MCF 10A (cell line): ENCODE measurements at regions not wholly inside any gene's neighbourhood (a gene's known extent, or its start where the extent isn't known, plus 50 kb on each side); places are given as distances from the start of the nearest gene placed in this dataset.

ENCODE experiments used
- BruUV-seq: library from RNA; stranded (reverse); fragments of 400-500 nt; replicated peaks from 2 replicates; lab custom pipeline; 2021; lab: Mats Ljungman, UMichigan
- CTCF ChIA-PET: fragments of 300-600 bp; sonication (Branson Sonifier 250); formaldehyde crosslinking; extraction: SDS; loops from one replicate; lab custom pipeline; 2021; ENCODE audit warnings: antibody characterized with exemption, inconsistent platforms; lab: Yijun Ruan, JAX
- POLR2A ChIA-PET: fragments of 300-600, 350-650 bp; sonication (Branson Sonifier 250); formaldehyde crosslinking; extraction: SDS; loops from one replicate; lab custom pipeline; 2020; ENCODE audit warnings: antibody characterized with exemption, inconsistent platforms; lab: Yijun Ruan, JAX
- DNase-seq: peaks from one replicate; pipeline ENCODE4 v3.0.0-alpha.2; 2018; ENCODE audit not compliant: unreplicated experiment
- H3K27ac Mint-ChIP-seq: one replicate; pipeline ENCODE4 v1.8.0; 2022; ENCODE audit warnings: mild to moderate bottlenecking, low read depth, mixed read lengths; ENCODE audit not compliant: unreplicated experiment
- H3K27me3 Mint-ChIP-seq: one replicate; pipeline ENCODE4 v1.8.0; 2022; ENCODE audit warnings: mixed read lengths; ENCODE audit not compliant: insufficient read depth, unreplicated experiment
- H3K36me3 Mint-ChIP-seq: one replicate; pipeline ENCODE4 v1.8.0; 2022; ENCODE audit warnings: mild to moderate bottlenecking, moderate library complexity, mixed read lengths; ENCODE audit not compliant: insufficient read depth, unreplicated experiment
- H3K4me1 Mint-ChIP-seq: one replicate; pipeline ENCODE4 v1.8.0; 2022; ENCODE audit warnings: mixed read lengths; ENCODE audit not compliant: insufficient read depth, unreplicated experiment
- H3K4me3 Mint-ChIP-seq: one replicate; pipeline ENCODE4 v1.8.0; 2022; ENCODE audit warnings: mild to moderate bottlenecking, moderate library complexity, mixed read lengths; ENCODE audit not compliant: unreplicated experiment
- H3K9me3 Mint-ChIP-seq: one replicate; pipeline ENCODE4 v1.8.0; 2022; ENCODE audit warnings: mixed read lengths; ENCODE audit not compliant: unreplicated experiment
- CTCF ChIP-seq: fragments of 200-600 bp; IDR thresholded peaks from one replicate; pipeline ENCODE4 v1.8.0; 2022; ENCODE audit warnings: antibody characterized with exemption, mild to moderate bottlenecking; ENCODE audit not compliant: unreplicated experiment
- intact Hi-C: fragments of 100-400 bp; cut with micrococcal nuclease; formaldehyde crosslinking; loops from 2 replicates; pipeline ENCODE4 v1.14.1; 2022

DNA sequence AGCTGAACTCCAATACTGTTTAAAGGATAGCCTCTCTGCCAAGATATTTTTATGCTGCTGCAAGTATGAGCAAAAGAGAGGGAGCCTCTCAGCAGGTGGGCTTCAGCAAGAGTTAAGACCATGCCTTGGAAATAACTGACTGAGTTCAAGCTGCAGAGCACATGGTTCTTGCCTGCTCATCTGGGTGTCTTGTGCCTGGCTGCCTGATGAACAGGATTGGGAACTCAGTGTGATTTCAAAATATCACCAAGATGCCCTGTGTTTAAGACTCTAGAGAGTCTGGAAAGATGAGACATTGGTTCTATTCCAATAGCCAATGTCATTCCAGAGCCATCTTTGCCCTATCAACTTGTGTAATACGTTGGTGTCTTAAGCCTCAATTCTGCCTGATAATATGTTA lies 147.5 kb upstream of the VEPH1 start:
- Mint-ChIP-seq H3K4me3 (no peak overlapping the region), H3K4me1 (no peaks in the 10 kb centered on the region), H3K36me3 (peaks cover 4% of the 10 kb centered on the region), H3K27me3 (no peaks in the 10 kb centered on the region), H3K27ac (no peak overlapping the region), H3K9me3 (no peaks in the 10 kb centered on the region)
- no peak for DNase-seq
- intact Hi-C loops, result no loop called here
- BruUV-seq, result no TSS peak
- no peak for TF ChIP-seq CTCF
- ChIA-PET CTCF (no interaction called here), POLR2A (no interaction called here)

GRCh38 chr3:157650172-157650571 lies 147.0 kb upstream of the VEPH1 start:
- DNase-seq, result no peak
- POLR2A ChIA-PET, result interaction anchor here (0.7 kb wide), 1 partner anchor 9 kb away, joined by 3 read pairs; no protein-coding TSS in a partner anchor
- no TSS peak for BruUV-seq
- H3K9me3 Mint-ChIP-seq, result no peaks in the 10 kb centered on the region
- no peaks in the 10 kb centered on the region for H3K4me1 Mint-ChIP-seq
- no peak for TF ChIP-seq CTCF
- intact Hi-C loops, result no loop called here
- H3K36me3 Mint-ChIP-seq, result peaks cover 4% of the 10 kb centered on the region
- H3K4me3 Mint-ChIP-seq, result no peak overlapping the region
- CTCF ChIA-PET, result no interaction called here
- no peak overlapping the region for H3K27ac Mint-ChIP-seq
- H3K27me3 Mint-ChIP-seq, result no peaks in the 10 kb centered on the region

DNA sequence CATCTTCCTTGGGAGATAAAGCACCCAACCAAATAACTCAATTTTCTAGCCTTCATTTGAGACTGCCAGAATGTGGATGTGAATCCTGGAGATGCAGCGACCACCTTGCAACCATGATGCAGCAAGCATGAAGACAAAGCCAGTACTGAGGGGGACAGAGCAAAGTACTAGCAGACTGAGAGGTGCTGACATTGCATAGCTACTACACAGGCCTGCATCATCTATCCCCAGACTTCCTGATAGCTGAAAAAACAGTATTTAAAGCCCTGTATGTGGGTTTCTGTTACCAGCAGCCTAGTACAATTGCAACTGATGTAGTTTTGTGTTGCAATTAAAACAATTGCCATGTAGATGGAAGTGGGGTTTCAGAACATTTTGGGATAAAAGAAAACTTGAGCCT lies 146.3 kb upstream of the VEPH1 start:
- no peaks in the 10 kb centered on the region for H3K27me3 Mint-ChIP-seq
- ChIA-PET CTCF (no interaction called here), POLR2A (interaction anchor here (0.7 kb wide), 1 partner anchor 8 kb away, joined by 3 read pairs; no protein-coding TSS in a partner anchor)
- DNase-seq, result no peak
- H3K4me3 Mint-ChIP-seq, result no peak overlapping the region
- H3K4me1 Mint-ChIP-seq, result no peaks in the 10 kb centered on the region
- intact Hi-C loops, result no loop called here
- no peak overlapping the region for H3K27ac Mint-ChIP-seq
- TF ChIP-seq CTCF, result no peak
- peaks cover 4% of the 10 kb centered on the region for H3K36me3 Mint-ChIP-seq
- no peaks in the 10 kb centered on the region for H3K9me3 Mint-ChIP-seq
- no TSS peak for BruUV-seq

- CTCF ChIA-PET, result interaction anchor here (0.6 to 1.4 kb wide), 3 partner anchors 15 to 845 kb away, joined by 3 read pairs; no protein-coding TSS in a partner anchor
- Mint-ChIP-seq H3K27ac (no peak overlapping the region), H3K9me3 (no peaks in the 10 kb centered on the region), H3K4me1 (no peaks in the 10 kb centered on the region), H3K36me3 (peaks cover 4% of the 10 kb centered on the region), H3K4me3 (no peak overlapping the region), H3K27me3 (no peaks in the 10 kb centered on the region)
- BruUV-seq, result no TSS peak
- POLR2A ChIA-PET, result no interaction called here
- no peak for DNase-seq
- intact Hi-C loops, result no loop called here
- TF ChIP-seq CTCF, result no peak
Observed at GRCh38 chr3:157647820-157648219, 144.6 kb upstream of the VEPH1 start.
